ENCODE measurements at regions not wholly inside any gene's neighbourhood (a gene's known extent, or its start where the extent isn't known, plus 50 kb on each side); places are given as distances from the start of the nearest gene placed in this dataset.

GRCh38 chr1:8267307-8267706, 50.6 kb upstream of the SLC45A1 start:
- TF ChIP-seq CTCF (conservative IDR thresholded peaks at IDR 0.05; ENCODE audit: low read depth, low read length), result no peak
- TF ChIP-seq EZH2 (IDR thresholded peaks at IDR 0.05; ENCODE audit: low read length, unreplicated experiment), result no peak
- no peak for TF ChIP-seq EZH2phosphoT487 (IDR thresholded peaks at IDR 0.05; ENCODE audit: borderline replicate concordance, low read length)
